ENCODE measurements at regions not wholly inside any gene's neighbourhood (a gene's known extent, or its start where the extent isn't known, plus 50 kb on each side); places are given as distances from the start of the nearest gene placed in this dataset.

GRCh38 chr4:52350926-52351325, 299.8 kb downstream of the SPATA18 start:
- TF ChIP-seq EGR1 (IDR thresholded peaks at IDR 0.05; ENCODE audit: low read depth in 2 of 2) (no peak), HNF4G (IDR thresholded peaks at IDR 0.05) (no peak), CTCF (IDR thresholded peaks at IDR 0.05; ENCODE audit: low read depth, low read length, missing input control) (no peak), JUND (IDR thresholded peaks at IDR 0.05) (no peak), RAD21 (IDR thresholded peaks at IDR 0.05) (no peak), ZBTB33 (IDR thresholded peaks at IDR 0.05) (no peak), YY1 (IDR thresholded peaks at IDR 0.05) (no peak), REST (IDR thresholded peaks at IDR 0.05) (no peak), TAF1 (conservative IDR thresholded peaks at IDR 0.05) (no peak), RXRA (IDR thresholded peaks at IDR 0.05) (no peak), MAX (IDR thresholded peaks at IDR 0.05) (no peak), SP1 (IDR thresholded peaks at IDR 0.05) (no peak), FOXA1 (IDR thresholded peaks at IDR 0.05) (no peak), ATF3 (IDR thresholded peaks at IDR 0.05) (no peak)

All from liver (tissue), 3 donors.